HG02588 (cell line): ENCODE measurements at regions not wholly inside any gene's neighbourhood (a gene's known extent, or its start where the extent isn't known, plus 50 kb on each side); places are given as distances from the start of the nearest gene placed in this dataset.
"Not testable (repeated sequence)": the region's sequence is repeated elsewhere in the genome, so short reads cannot be mapped to it uniquely, and the experiment has no call there.

Source experiments
- ATAC-seq: cut with Tn5 transposase; IDR thresholded peaks from one replicate; pipeline ENCODE4 v1.9.1; 2021; ENCODE audit warnings: mild to moderate bottlenecking, moderate library complexity; ENCODE audit not compliant: unreplicated experiment

GRCh38 chr4:124067046-124067445 is 645.5 kb downstream of the ANKRD50 start:
- ATAC-seq: no peak

- no peak for ATAC-seq
Observed at GRCh38 chr4:124070688-124071484, 641.6 kb downstream of the ANKRD50 start.

- ATAC-seq: not testable (repeated sequence)
Observed at GRCh38 chr4:124075276-124075675, 637.3 kb downstream of the ANKRD50 start.

- no peak for ATAC-seq
Observed at GRCh38 chr4:124079174-124079780, 633.3 kb downstream of the ANKRD50 start.

GRCh38 chr4:124083711-124084110 is 628.8 kb downstream of the ANKRD50 start:
- ATAC-seq: no peak

- ATAC-seq: no peak
Observed at GRCh38 chr4:124085561-124086180, 626.9 kb downstream of the ANKRD50 start.

- no peak for ATAC-seq
Observed at GRCh38 chr4:124090021-124090420, 622.5 kb downstream of the ANKRD50 start.

- no peak for ATAC-seq
Observed at GRCh38 chr4:124092101-124092500, 620.4 kb downstream of the ANKRD50 start.

- ATAC-seq: no peak
Observed at GRCh38 chr4:124092541-124092984, 620.0 kb downstream of the ANKRD50 start.

GRCh38 chr4:124095621-124096020 is 616.9 kb downstream of the ANKRD50 start:
- ATAC-seq: no peak

GRCh38 chr4:124096290-124096689 is 616.2 kb downstream of the ANKRD50 start:
- no peak for ATAC-seq

- ATAC-seq: no peak
Observed at GRCh38 chr4:124097447-124097846, 615.1 kb downstream of the ANKRD50 start.

- no peak for ATAC-seq
Observed at GRCh38 chr4:124104101-124104500, 608.4 kb downstream of the ANKRD50 start.

GRCh38 chr4:124104628-124105027 is 607.9 kb downstream of the ANKRD50 start:
- no peak for ATAC-seq

GRCh38 chr4:124105212-124105611 is 607.3 kb downstream of the ANKRD50 start:
- ATAC-seq: no peak

GRCh38 chr4:124111411-124111810 is 601.1 kb downstream of the ANKRD50 start:
- no peak for ATAC-seq

GRCh38 chr4:124111922-124112321 is 600.6 kb downstream of the ANKRD50 start:
- ATAC-seq: no peak

- no peak for ATAC-seq
Observed at GRCh38 chr4:124118061-124118460, 594.5 kb downstream of the ANKRD50 start.

GRCh38 chr4:124121461-124121971 is 591.0 kb downstream of the ANKRD50 start:
- no peak for ATAC-seq

GRCh38 chr4:124123181-124123580 is 589.4 kb downstream of the ANKRD50 start:
- no peak for ATAC-seq

- no peak for ATAC-seq
Observed at GRCh38 chr4:124123721-124124120, 588.8 kb downstream of the ANKRD50 start.

- ATAC-seq: not testable (repeated sequence)
Observed at GRCh38 chr4:124131324-124131723, 581.2 kb downstream of the ANKRD50 start.
